HEK293T (cell line): ENCODE measurements at regions not wholly inside any gene's neighbourhood (a gene's known extent, or its start where the extent isn't known, plus 50 kb on each side); places are given as distances from the start of the nearest gene placed in this dataset.

ENCODE experiments used
- CTCF ChIA-PET: fragments of 350-600 bp; formaldehyde crosslinking; extraction: SDS; loops from one replicate; lab custom pipeline; 2021; ENCODE audit warnings: antibody characterized with exemption, inconsistent platforms; lab: Yijun Ruan, JAX
- POLR2A ChIA-PET: fragments of 350-600 bp; formaldehyde crosslinking; extraction: SDS; loops from one replicate; lab custom pipeline; 2020; ENCODE audit warnings: antibody characterized with exemption, inconsistent platforms; lab: Yijun Ruan, JAX
- DNase-seq: peaks from one replicate; pipeline ENCODE4 v3.0.0; 2012; ENCODE audit warnings: mixed read lengths; ENCODE audit errors: extremely low spot score
- ARNT ChIP-seq: fragments of 450-650 bp; IDR thresholded peaks from 2 replicates; pipeline ENCODE4 v1.6.1; 2017; ENCODE audit warnings: mild to moderate bottlenecking
- BHLHE40 ChIP-seq: fragments of 450-650 bp; IDR thresholded peaks from 2 replicates; pipeline ENCODE4 v1.6.1; 2016; ENCODE audit warnings: mild to moderate bottlenecking, moderate library complexity, borderline replicate concordance
- CTBP1 ChIP-seq: fragments of 450-650 bp; IDR thresholded peaks from 2 replicates; pipeline ENCODE4 v1.6.1; 2016; ENCODE audit warnings: borderline replicate concordance
- ELF4 ChIP-seq: fragments of 450-650 bp; IDR thresholded peaks from 2 replicates; pipeline ENCODE4 v1.6.1; 2017; ENCODE audit warnings: antibody characterized with exemption
- FOXA1 ChIP-seq: fragments of 450-650 bp; IDR thresholded peaks from 2 replicates; pipeline ENCODE4 v1.6.1; 2016; ENCODE audit warnings: mild to moderate bottlenecking
- FOXK2 ChIP-seq: fragments of 450-650 bp; IDR thresholded peaks from 2 replicates; pipeline ENCODE4 v1.6.1; 2016; ENCODE audit warnings: mild to moderate bottlenecking
- FOXM1 ChIP-seq: fragments of 450-650 bp; IDR thresholded peaks from 2 replicates; pipeline ENCODE4 v1.6.1; 2017; ENCODE audit warnings: mild to moderate bottlenecking, borderline replicate concordance
- HDGF ChIP-seq: fragments of 450-650 bp; IDR thresholded peaks from 2 replicates; pipeline ENCODE4 v1.6.1; 2017; ENCODE audit warnings: antibody characterized with exemption, borderline replicate concordance
- L3MBTL2 ChIP-seq: fragments of 450-650 bp; conservative IDR thresholded peaks from 2 replicates; pipeline ENCODE4 v1.6.1; 2016; ENCODE audit warnings: mild to moderate bottlenecking
- LEF1 ChIP-seq: fragments of 450-650 bp; IDR thresholded peaks from 2 replicates; pipeline ENCODE4 v1.6.1; 2017; ENCODE audit warnings: mild to moderate bottlenecking, borderline replicate concordance
- NFRKB ChIP-seq: fragments of 450-650 bp; IDR thresholded peaks from 2 replicates; pipeline ENCODE4 v1.6.1; 2016; ENCODE audit warnings: mild to moderate bottlenecking, moderate library complexity
- PKNOX1 ChIP-seq: fragments of 450-650 bp; IDR thresholded peaks from 2 replicates; pipeline ENCODE4 v1.6.1; 2016
- SP1 ChIP-seq: fragments of 450-650 bp; IDR thresholded peaks from 2 replicates; pipeline ENCODE4 v1.6.1; 2017
- SUZ12 ChIP-seq: fragments of 450-650 bp; IDR thresholded peaks from 2 replicates; pipeline ENCODE4 v1.6.1; 2016; ENCODE audit warnings: mild to moderate bottlenecking
- TARDBP ChIP-seq: fragments of 450-650 bp; IDR thresholded peaks from 2 replicates; pipeline ENCODE4 v1.6.1; 2016
- ZNF384 ChIP-seq: fragments of 450-650 bp; IDR thresholded peaks from 2 replicates; pipeline ENCODE4 v1.6.1; 2016

- POLR2A ChIA-PET: no interaction called here
- no peak for DNase-seq
- TF ChIP-seq BHLHE40 (no peak), LEF1 (no peak), FOXM1 (no peak), ARNT (no peak), FOXK2 (no peak), L3MBTL2 (no peak), ZNF384 (no peak), SUZ12 (no peak), CTBP1 (no peak), FOXA1 (no peak), PKNOX1 (no peak), ELF4 (no peak)
- CTCF ChIA-PET: no interaction called here
These were observed 1420.3 kb downstream of the BRD1 start for GRCh38 chr22:48407256-48407955.

- ChIA-PET CTCF (no interaction called here), POLR2A (no interaction called here)
- TF ChIP-seq PKNOX1 (no peak), BHLHE40 (no peak), HDGF (no peak), SP1 (no peak), L3MBTL2 (no peak), SUZ12 (no peak), FOXK2 (no peak)
- DNase-seq: no peak
These were observed 1421.5 kb downstream of the BRD1 start for GRCh38 chr22:48406161-48406560.

GRCh38 chr22:48405741-48406140 lies 1421.9 kb downstream of the BRD1 start:
- TF ChIP-seq FOXK2: no peak
- TF ChIP-seq CTBP1: no peak
- no peak for TF ChIP-seq NFRKB
- no peak for TF ChIP-seq HDGF
- no peak for TF ChIP-seq L3MBTL2
- no peak for TF ChIP-seq FOXM1
- TF ChIP-seq ARNT: no peak
- no peak for TF ChIP-seq LEF1
- no peak for TF ChIP-seq SUZ12
- TF ChIP-seq PKNOX1: no peak
- DNase-seq: no peak
- ChIA-PET POLR2A (no interaction called here), CTCF (no interaction called here)

- CTCF ChIA-PET: no interaction called here
These were observed 1422.7 kb downstream of the BRD1 start for GRCh38 chr22:48404801-48405447.

More at GRCh38 chr22:48404801-48405447, 1422.7 kb downstream of the BRD1 start:
- TF ChIP-seq FOXM1 (no peak), HDGF (no peak), FOXK2 (no peak), BHLHE40 (no peak), FOXA1 (no peak), SUZ12 (no peak), L3MBTL2 (no peak), TARDBP (no peak), PKNOX1 (no peak), ELF4 (no peak), CTBP1 (no peak), NFRKB (no peak), ZNF384 (no peak), ARNT (no peak), LEF1 (no peak), SP1 (no peak)
- no peak for DNase-seq
- POLR2A ChIA-PET: no interaction called here
